OCI-LY1 (cell line): ENCODE measurements at regions not wholly inside any gene's neighbourhood (a gene's known extent, or its start where the extent isn't known, plus 50 kb on each side); places are given as distances from the start of the nearest gene placed in this dataset.
"Not testable (repeated sequence)": the region's sequence is repeated elsewhere in the genome, so short reads cannot be mapped to it uniquely, and the experiment has no call there.

Source experiments
- EZH2 ChIP-seq: fragments of 200-600 bp; sonication (generic), shearing (Covaris generic); IDR thresholded peaks from 2 replicates; pipeline ENCODE4 v1.8.0; 2017; ENCODE audit warnings: borderline replicate concordance, mixed run types, mild to moderate bottlenecking, antibody characterized with exemption, low read length, moderate library complexity, mixed read lengths
- TF ChIP-seq, protein P1 (sequence below): fragments of 200-600 bp; sonication (generic), shearing (Covaris generic); IDR thresholded peaks from 2 replicates; pipeline ENCODE4 v1.5.1; 2017; ENCODE audit warnings: mild to moderate bottlenecking, antibody characterized with exemption, low read length, moderate library complexity, mixed read lengths

DNA sequence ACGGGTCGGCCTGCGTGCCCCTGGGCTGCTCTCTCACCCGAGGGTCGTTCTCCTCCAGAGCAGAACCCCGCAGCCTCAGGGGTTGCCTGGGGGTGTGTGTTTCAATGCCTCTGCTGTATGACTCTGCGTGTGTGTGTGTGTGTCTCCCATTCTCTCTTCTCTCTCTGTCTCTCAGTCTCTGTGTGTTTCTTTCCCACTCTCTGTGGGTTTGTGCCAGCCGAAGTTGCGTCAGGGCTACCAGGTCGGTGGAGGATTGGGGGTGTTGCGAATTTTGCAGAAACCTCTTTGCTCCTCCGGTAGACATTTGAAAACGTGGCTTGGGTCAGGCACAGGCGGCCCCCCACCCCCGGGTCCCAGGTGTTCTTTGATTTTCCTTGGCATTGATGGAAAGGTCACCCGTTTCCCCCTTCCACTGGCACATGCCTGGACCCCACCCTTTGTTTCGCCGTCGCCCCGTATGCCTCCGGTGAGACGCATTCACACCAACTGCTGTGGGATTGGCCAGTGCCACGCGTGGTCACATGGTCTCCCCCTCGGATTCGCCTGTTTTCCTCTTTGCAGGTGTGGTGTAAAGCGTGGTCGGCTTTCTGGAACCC, 667.1 kb downstream of the SPATA31A7 start:
- not testable (repeated sequence) for TF ChIP-seq EZH2
- TF ChIP-seq, protein P1, sequence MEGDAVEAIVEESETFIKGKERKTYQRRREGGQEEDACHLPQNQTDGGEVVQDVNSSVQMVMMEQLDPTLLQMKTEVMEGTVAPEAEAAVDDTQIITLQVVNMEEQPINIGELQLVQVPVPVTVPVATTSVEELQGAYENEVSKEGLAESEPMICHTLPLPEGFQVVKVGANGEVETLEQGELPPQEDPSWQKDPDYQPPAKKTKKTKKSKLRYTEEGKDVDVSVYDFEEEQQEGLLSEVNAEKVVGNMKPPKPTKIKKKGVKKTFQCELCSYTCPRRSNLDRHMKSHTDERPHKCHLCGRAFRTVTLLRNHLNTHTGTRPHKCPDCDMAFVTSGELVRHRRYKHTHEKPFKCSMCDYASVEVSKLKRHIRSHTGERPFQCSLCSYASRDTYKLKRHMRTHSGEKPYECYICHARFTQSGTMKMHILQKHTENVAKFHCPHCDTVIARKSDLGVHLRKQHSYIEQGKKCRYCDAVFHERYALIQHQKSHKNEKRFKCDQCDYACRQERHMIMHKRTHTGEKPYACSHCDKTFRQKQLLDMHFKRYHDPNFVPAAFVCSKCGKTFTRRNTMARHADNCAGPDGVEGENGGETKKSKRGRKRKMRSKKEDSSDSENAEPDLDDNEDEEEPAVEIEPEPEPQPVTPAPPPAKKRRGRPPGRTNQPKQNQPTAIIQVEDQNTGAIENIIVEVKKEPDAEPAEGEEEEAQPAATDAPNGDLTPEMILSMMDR, result not testable (repeated sequence)
